NCI-H226 (cell line): ENCODE measurements at regions not wholly inside any gene's neighbourhood (a gene's known extent, or its start where the extent isn't known, plus 50 kb on each side); places are given as distances from the start of the nearest gene placed in this dataset.
A peak's percentile ranks its signal among the peaks of the same experiment; 100 is the strongest.
"Not testable (repeated sequence)": the region's sequence is repeated elsewhere in the genome, so short reads cannot be mapped to it uniquely, and the experiment has no call there.

Source experiments
- DNase-seq: peaks from one replicate; pipeline ENCODE4 v3.0.0-alpha.2; 2015

DNA sequence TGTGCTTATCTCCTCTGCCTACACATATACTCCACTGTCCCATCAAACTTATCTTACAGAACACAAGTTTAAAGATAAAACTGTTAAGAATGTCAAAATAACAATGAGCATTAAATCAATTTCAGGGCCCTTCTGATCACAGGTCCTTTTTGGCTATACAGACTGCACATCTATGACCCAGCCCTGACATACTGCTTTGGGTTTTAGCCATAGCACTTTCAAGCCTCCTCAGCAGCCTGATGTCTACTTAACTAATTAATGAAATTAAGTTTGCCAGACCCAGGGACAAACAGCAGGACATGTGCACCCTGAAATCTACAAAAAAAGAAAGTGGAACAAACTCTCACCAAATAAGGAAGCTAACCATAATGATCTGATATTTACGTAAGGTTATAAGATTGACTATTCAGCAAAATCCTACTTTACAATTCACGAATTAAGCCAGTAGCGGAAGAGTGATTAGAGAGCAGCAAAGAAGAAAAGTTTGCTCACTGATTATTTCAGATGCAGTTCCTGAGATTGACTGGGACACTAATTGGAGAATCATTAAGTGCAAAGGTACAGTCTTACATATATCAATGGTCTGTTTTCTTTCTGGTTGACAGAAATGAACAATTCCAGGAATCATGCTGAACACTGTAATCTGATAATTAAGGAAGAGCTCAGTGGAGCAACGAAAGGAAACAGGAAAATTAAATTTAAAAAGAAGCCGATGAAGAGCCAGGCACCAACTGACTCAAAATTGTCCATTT is 669.3 kb upstream of the LRRN3 start:
- DNase-seq, result no peak

DNA sequence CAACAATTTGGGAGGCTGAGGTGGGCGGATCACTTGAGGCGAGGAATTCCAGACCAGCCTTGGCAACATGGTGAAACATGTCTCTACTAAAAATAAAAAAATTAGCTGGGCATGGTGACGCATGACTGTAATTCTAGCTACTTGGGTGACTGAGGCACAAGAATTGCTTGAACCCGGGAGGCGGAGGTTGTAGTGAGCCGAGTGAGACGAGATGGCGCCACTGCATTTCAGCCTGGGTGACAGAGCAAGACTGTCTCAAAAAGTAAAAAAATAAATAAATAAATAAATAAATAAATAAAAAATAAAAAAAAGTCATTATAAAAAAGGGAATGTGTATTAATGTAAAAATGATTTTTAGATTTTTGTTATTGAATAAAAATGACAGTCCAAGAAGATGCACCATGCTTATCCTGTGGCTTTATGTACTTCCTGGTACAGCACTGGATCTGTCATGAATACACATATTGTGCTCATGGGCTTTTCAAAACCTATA is 658.8 kb upstream of the LRRN3 start:
- no peak for DNase-seq

DNA sequence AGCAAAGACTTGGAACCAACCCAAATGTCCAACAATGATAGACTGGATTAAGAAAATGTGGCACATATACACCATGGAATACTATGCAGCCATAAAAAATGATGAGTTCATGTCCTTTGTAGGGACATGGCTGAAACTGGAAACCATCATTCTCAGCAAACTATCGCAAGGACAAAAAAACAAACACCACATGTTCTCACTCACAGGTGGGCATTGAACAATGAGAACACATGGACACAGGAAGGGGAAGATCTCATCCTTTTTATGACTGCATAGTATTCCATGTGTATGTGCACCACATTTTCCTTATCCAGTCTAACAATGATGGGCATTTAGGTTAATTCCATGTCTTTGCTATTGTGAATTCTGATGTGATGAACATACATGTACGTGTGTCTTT is 652.0 kb upstream of the LRRN3 start:
- not testable (repeated sequence) for DNase-seq

DNA sequence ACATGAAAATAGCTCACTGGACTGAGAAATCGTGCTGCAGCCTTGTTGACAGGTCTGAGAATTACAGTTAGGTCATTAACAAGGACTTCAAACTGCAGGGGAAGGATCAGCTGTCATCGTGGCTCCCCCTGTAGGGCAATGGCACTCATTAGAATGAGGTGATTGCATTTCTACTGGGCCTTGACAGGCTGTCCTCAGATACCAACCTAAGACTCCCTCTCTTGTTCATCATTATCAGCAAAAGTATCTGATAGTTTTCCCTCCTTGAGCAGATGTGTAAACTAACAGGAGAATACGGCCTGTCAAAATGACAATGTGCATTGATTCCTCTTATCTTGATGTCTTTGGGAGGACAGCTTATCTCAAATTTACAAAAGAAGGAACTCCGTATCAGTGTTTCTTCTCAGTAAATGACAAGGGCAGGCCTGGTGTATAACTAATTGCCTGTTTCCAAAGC is 648.5 kb upstream of the LRRN3 start:
- peak; percentile 28 for DNase-seq

DNA sequence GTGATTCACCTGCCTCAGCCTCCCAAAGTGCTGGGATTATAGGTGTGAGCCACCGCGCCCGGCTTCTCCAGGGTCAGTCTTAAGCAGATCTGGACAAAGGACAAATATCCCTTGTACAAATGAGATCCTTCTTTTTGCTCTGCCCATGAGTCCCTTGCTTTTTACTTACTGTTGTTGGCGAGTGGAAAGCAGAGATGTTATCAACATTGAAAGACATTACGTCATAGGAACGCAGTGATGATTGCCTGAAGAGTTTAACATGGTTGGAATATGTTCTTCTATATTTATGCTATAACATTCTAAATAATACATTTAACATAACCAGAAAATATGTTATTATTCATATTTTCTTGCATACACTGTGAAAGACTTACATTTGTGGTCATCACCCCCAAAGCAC is 644.3 kb upstream of the LRRN3 start:
- DNase-seq, result no peak

DNA sequence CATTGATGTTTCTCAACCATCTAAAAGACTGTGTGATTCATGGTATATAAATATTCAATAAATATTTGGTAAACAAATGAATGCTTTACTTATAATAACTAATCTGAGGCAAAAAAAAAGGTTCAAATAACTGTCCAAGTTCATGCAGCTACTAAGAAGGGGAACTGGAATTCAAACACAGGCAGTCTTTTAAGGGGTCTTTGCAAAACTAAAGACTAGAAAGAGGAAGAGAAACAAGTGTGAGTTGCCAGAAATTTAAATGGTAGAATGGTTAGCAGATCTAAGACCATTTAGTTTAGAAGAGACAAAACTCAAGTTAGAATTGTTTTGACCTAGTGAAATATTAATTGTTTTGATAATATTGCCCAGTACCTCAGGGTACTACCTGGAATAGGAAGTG is 642.0 kb upstream of the LRRN3 start:
- DNase-seq, result no peak

DNA sequence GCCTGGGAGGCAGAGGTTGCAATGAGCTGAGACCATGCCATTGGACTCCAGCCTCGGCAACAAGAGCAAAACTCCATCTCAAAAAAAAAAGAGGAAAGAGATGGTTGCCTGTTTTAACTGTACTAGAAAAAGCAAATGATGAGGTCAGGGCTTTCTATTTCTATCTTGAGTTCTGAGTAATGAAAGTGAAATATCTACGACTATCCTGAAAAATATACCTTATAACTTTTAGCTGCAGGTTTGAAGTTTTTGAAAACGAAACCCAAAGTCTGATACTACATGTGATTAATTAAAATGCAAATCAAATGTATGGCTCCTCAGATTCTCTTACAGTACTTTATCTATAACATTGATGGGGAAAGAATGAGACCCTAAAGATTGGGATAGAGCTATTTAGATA is 636.2 kb upstream of the LRRN3 start:
- no peak for DNase-seq

DNA sequence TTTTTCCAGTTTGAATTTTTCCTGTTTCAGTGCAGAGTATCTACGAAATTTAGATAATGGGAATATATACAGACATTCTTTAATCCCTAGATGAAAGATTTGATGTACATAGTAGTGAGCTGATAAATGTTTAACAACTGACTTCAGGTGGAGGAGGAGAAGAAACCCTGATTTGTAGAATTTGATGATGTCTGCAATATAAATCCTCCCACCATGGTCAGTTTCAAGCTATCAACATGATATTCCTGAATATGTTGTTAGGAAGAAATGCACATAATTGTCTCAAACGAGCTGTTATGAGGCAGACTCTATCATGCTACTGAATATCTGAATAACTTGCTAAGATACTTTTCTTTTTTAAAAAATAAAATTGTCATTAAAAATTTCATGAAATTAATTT is 629.3 kb upstream of the LRRN3 start:
- DNase-seq, result no peak

DNA sequence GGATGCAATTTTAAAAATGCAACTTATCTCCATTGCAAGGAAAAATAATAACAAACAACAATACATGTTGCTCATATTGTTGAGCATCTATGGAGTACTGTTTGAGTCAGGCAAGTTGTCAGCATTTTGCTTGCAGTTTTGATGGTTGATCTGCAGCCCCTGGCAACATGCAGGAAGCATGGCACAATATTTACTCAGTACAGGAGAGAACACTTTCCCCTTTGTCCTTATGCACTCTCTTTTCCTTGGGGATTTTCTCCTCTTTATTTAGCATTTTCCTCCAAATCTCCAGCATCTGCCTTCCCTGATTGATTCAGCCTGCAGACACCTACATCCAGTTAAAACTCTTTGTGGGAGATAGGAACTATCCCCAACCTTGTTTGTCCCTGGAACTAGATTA is 620.5 kb upstream of the LRRN3 start:
- DNase-seq, result no peak

DNA sequence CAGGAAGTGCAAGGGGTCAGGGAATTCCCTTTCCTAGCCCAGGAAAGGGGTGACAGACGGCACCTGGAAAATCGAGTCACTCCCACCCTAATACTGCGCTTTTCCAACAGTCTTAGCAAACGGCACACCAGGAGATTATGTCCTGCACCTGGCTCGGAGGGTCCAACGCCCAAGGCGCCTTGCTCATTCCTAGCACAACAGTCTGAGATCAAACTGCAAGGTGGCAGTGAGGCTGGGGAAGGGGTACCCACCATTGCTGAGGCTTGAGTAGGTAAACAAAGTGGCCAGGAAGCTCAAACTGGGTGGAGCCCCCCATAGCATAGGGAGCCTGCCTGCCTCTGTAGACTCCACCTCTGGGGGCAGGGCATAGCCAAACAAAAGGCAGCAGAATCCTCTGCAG is 618.5 kb upstream of the LRRN3 start:
- not testable (repeated sequence) for DNase-seq

DNA sequence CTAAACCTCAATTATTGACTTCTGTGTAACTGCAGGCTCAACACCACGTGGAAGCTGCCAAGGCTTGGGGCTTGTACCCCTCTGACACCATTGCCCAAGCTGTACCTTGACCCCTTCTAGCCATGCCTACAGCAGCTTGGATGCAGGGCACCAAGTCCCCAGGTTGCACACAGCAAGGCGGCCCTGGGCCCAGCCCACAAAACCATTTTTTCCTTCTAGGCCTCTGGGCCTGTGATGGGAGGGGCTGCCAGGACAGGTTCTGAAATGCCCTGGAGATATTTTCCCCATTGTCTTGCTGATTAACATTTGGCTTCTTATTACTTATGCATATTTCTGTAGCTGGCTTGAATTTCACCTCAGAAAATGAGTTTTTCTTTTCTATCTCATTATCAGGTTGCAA is 610.0 kb upstream of the LRRN3 start:
- no peak for DNase-seq

DNA sequence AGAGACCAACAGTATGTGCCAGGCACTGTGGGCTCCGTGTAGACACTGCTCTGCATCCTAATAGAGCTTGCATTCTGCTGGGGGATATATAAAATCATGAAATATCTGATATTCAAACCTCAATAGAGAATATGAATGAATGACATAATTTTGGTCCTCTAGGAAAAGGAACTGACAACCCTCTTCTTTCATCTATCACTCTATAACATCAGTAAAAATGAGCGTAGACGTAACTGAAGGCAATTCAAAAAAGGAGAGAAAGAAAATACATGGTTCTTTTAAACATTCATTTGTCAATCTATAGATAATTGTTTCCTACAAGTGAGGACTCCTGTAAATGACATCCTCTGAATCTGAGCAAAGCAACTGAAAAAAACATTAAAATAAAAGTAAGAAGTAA is 607.4 kb upstream of the LRRN3 start:
- no peak for DNase-seq

DNA sequence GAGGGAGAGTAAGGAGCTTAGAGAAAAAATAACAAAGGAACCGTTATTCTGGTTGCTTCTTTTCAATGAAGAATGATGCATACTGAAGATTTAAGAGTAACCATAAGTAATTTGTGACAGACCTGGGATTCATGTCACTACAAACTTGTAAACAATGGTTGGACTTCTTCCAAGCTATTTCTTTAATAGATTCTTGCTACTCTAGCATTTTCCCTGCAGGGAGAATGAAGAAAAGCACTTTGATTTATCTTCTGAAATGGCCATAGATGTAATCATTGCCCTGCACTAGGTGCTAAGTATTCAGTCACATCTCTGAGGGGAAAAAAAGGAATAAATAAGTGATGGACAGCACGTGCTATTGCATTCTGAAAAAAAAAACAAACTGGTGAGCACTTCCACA is 606.6 kb upstream of the LRRN3 start:
- no peak for DNase-seq

DNA sequence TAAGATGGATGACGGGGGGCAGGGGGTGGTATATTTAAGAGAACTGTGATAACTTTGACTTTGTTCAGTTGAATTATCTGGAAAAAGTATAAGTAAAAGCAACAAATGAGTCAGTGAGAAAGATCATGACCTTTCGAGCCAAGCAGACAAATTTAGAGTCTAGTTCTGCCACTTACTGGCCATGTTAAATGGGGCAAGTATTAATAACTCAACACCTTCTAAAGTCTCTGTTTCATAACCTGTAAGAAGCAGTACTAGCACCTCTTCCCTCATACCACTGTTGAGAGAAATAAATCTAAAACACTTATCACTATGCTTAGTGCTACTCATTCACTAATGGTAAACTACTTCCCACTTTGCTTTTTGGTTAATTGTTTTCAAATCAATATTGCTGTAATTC is 604.4 kb upstream of the LRRN3 start:
- no peak for DNase-seq

DNA sequence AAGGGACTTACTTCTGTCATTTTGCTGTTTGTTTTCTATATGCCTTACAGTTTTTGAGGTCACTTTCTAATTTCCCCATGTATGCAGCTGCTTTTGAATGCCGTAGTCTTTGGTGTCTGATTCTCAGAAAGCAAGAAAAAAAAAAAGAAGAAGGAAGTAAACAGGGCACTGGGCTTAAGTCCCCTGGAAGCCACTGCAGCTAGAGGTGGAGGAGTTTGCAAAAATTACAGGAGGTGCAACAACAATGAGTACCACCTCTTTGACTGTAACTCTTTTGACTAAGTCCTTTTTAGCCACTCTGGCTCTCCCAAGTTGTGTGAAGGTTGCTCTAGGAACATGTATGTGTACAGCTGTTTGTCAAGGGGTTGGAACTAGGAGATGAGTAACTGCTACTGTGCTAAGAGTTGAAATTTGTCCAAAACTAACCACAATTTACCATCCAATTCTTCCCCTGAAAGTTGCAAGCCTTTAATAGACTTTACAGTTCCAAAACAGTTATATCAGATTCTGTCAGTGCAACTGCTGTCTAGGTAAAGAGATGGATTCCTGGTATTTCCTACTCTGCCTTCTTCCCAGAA is 588.0 kb upstream of the LRRN3 start:
- peak; percentile 12 for DNase-seq

DNA sequence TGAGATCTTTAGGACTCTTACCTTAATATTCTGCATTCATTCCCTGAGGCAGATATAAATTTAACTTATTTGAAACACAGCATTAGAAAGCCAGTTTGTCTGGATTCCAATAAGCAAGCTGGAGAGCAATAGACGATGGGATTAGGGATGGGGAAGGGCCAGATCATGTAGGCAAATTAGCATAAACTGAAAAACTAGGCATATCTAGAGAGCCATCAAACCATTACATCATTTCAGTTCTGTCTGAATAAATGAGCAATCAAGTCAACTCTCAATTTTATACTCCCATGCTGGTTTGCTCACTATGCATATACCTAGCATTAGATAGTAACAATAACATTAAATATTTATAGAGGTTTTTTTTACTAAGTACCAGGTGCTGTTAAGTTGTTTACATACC is 583.6 kb upstream of the LRRN3 start:
- no peak for DNase-seq

DNA sequence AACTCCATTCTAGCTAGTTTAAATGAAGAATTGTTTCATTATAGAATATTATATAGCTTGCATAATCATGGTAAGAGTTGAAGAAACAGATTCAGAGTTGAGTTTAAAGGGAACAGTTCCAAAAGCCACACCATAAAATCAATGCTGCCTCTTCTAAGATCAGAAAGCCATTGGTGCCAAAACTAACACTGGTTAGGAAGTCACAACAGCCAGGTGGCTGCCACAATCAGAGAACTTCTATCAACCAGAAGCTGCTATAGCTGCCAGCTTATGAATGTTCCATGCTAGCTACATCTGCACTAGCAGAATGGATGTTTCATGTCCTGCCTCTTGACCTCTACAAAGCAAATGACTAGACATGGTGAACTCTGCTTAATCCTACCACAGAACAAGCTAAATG is 583.1 kb upstream of the LRRN3 start:
- no peak for DNase-seq

DNA sequence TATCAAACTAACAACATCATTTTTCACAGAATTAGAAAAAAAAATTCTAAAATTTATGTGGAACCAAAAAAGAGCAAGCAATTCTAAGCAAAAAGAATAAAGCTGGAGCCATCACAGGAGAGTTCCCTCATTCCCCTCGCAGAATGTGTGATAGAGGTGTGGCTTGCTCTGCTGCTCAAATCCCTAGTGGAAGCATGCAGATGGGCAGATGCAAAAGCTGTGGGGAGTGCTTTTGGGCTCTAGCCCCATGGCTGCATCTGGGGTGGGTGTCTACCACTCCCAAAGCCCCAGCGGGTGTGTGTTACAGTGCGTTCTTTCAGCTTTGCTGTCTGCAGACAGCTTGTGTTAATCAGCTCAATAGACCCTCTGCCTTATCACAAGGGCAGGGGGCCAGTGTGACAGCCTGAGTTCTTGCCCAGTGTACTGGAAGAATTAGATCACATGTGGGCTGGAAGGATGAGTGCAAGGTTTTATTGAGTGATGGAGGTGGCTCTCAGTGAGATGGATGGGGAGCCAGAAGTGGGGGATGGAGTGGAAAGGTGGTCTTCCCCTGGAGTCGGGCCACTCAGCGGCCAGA is 575.9 kb upstream of the LRRN3 start:
- DNase-seq, result not testable (repeated sequence)

DNA sequence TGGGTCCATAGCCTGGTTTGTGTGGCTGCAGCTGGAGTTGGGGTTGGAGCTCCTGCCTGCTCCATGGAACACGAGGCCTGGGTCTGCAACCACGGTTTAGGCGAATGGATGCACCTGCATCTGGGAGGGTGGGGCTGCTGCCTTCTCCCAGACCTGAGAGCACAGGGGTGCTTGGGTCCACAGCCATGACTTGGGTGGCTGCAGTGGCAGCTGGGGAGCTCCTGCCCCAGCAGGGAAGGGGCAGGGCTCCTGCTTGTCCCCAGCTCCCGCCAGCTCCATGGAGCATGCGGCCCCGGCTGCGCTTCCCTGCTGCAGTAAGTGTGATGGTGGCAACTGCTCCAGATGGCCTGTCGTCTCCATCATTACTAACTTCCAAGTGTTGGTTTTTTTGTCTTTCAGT is 571.1 kb upstream of the LRRN3 start:
- no peak for DNase-seq

DNA sequence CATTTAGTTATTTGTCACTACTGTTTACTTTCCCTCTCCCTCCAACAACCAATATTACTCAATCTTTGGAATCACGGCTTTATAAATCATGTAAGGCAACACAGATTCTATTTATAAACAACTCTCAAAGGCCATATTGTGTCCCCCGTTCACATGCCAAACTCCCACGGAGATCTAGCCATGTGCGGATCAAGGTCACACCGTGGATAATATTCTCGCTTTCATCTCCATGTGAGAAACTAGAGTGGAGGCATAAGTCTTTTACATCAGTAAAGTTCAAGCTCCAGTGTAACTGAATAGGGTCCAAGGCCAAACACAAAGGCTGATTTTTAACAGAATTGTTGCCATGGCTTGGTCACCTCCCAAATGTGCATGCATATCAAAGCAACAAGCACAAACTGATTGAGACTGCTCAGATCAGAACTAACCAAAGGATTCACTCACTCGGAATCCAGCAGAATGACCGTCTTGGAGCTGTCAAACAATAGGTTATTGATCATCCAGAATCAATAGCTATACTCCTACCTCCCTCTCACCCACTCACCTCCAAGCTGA is 569.5 kb upstream of the LRRN3 start:
- DNase-seq, result no peak

DNA sequence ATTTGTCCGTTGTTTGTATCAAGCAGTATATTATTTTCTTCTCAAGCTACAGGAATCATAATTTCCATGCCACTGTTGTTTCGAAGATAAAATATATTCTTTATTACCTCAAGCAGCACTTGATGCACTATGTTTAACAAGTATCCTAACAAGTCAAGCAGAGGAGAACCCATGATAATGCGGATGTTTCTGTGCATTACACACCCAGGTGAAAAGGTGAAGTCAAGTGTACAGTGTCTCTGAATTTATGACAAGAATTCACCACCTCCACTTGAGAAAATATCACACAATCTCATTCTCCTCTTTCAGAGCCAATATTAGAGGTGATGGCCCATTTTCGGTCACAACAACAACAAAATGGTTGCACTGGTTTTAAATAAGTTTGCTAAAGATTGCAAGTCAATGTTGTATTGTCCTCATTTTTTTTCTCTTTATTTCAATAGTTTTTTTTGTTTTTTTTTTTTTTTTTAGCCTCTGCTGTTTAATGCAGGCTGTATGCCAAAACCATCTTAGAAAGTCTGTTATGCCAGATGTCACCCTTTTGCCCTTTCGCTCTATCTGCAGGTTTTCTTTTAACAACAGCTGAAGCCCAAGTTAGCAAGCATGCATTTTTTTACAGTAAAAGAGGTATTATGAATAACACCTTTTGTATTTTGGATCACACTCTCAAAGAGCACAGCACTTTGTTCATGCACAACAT is 568.7 kb upstream of the LRRN3 start:
- no peak for DNase-seq

DNA sequence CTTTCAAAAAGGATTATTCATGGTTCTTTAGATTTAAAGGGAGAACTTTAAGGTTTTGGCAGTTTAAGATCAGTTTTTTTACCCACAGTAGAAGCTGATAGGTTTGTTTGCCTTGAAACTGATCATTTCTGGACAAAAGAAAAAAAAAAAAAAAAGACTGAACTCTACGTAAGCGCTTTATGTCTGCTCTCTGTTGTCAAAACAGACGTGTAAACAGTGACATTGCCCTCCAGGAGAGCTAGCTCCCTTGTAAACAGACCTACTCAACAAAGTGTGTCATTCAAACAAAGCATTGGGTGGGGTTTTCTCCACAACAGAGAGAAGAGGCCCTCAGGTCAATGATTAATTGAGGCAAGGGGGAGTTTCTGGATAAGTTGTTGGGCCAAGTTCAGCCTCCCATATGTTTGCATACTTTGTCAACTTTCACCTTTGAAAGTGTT is 568.1 kb upstream of the LRRN3 start:
- no peak for DNase-seq

DNA sequence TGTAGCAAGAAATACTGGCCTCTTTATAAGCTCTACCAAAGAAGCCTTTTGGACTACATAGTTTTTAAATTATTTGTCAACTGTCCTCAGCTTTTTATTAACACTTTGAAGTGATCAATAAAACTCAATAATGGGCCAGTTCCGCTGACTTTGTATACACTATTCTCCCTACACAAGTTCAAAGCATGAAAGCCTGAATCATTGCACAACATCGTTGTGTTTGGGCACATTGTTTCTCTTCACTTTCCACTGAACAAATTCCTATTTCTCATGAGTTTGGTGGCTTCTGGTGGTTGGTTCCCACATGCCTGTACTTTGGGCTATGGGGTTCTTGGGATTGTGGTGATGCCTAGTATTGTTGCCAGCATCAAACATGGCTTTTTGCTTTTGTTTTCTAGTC is 561.8 kb upstream of the LRRN3 start:
- DNase-seq, result no peak
